ENCODE measurements at regions not wholly inside any gene's neighbourhood (a gene's known extent, or its start where the extent isn't known, plus 50 kb on each side); places are given as distances from the start of the nearest gene placed in this dataset.
"Not testable (repeated sequence)": the region's sequence is repeated elsewhere in the genome, so short reads cannot be mapped to it uniquely, and the experiment has no call there.

DNA sequence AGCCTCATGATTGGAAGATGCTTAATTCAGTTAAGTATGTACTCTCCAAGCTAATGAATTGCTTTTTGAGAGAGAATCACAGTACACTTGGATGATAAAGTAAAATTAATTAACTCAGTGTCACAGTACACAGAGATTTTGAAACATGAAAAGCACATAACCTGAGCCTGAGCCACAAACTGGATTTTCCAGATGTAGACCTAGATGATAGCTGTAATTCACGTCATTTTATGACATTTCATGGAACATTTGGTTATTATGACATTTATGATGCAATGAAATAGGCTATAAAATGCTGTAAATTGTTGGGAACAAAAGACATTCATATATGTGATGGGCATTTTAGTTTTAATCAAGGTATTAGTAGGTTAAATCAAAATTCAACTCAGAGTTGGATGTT is 983.7 kb downstream of the STPG2 start:
- no peak for DNase-seq (ENCODE audit: low spot score)

GRCh38 chr4:97185233-97185632 is 958.0 kb downstream of the STPG2 start:
- DNase-seq (ENCODE audit: low spot score) = no peak

DNA sequence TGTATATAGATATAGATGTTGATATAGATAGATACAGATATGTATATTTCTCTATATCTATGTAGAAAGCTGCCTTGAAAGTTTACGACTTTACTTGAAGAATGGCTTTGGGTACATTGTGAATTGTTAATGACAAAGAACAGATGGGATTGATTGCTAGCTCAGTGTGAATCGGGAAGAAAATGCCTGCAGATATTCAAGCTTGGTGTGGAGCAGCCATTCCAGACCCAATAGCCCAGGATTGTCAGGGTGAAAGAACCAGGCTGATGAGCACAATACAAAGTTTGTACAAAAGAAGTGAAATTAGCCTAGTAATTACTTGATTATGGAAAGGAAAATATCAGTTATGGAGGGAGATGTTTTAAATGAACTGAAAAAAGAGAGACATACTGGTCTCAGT is 946.2 kb downstream of the STPG2 start:
- no peak for DNase-seq (ENCODE audit: low spot score)

- no peak for DNase-seq (ENCODE audit: low spot score)
Observed at GRCh38 chr4:97208749-97209148, 934.5 kb downstream of the STPG2 start.

GRCh38 chr4:97215409-97215941 is 927.8 kb downstream of the STPG2 start:
- peak; percentile 35 for DNase-seq (ENCODE audit: low spot score)

DNA sequence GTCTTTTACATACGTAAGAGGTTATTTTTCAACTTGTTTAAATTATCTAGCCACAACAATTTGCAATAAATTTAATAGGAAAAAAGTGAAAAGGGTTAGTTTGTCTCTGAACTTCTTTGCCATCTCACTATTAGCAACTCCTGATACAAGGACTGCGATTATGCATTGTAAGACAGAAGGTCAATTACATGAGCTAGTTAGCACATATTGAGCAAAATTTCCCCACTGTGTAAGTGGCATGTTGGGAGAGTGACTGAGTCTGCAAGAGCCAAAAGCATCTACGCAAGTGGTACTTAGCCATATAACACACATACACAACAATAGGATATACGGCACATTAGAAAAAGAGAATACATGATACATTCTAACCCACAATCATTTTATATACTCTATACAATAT is 927.2 kb downstream of the STPG2 start:
- DNase-seq (ENCODE audit: low spot score) = no peak

DNA sequence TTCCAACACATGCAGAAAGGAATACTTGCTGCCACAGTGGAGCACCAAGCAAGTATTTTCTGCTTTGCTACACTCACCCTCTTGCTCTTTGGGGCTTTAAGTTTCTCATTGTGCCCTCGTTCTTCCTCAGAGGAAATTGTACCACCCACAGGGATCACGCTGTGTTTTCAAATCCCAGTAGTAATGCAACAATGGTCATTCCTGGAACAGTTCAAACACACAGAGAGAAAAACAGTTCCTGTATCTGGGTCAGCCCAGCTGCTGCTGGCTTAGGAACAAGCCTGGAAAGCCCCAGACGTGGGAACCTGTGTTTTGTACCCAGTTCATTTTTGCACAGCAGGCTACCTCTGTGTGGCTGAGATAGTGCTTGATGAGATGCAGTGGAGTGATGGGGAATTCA is 907.8 kb downstream of the STPG2 start:
- no peak for DNase-seq (ENCODE audit: low spot score)

DNA sequence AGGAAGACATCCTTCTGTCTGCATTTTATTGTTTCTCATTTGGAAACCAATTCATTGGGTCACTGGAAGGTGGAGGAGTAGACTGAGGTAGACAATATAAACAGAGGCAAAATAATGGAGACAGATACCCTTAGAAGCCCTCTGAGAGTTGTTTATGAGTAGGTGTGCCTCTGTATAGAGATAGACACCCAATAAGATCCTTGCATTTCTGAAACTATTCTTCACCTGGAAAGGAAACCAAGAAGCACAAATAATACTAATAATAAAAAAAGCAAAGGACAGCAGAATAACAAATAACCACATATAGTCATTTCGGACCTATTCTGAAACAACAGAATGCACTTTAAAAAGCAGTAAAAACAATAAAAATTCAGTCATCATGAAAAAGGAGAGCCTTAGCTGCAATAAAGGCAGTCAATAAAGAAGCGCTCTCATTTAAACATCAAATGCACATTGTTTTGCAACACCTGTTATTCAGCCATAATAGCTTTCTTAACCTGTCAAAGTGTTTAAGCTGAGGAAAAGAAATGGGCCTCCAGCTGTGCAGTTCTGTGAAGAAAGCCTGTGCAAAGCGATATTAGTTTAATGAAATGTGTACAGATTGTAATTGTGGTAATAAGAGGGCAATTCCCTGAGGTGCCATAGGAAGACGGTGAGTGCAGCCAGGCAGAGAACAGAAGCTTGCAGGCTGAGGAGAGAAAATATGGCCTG is 904.2 kb downstream of the STPG2 start:
- no peak for DNase-seq (ENCODE audit: low spot score)

- no peak for DNase-seq (ENCODE audit: low spot score)
Observed at GRCh38 chr4:97239667-97239997, 903.6 kb downstream of the STPG2 start.

GRCh38 chr4:97252615-97253154 is 890.6 kb downstream of the STPG2 start:
- no peak for DNase-seq (ENCODE audit: low spot score)

- no peak for DNase-seq (ENCODE audit: low spot score)
Observed at GRCh38 chr4:97262769-97263168, 880.5 kb downstream of the STPG2 start.

DNA sequence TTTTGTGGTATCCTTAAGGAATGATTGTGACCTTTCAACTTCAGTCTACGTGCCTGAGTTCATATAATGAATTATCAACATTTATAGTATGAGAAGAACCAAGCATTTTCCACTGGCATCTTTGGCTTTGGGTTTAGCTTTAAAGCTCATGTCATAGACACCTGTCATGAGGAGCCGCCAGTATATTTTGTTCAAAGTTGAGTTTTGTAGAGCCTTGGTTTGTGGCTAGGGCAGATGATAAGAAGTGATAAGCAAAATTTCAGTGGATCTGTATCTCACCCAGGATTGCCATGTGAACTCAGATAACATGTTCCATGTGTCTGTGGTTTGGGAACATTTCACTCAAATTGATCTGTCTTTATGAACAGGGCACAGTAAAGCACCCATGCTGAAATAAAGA is 873.2 kb downstream of the STPG2 start:
- no peak for DNase-seq (ENCODE audit: low spot score)

DNA sequence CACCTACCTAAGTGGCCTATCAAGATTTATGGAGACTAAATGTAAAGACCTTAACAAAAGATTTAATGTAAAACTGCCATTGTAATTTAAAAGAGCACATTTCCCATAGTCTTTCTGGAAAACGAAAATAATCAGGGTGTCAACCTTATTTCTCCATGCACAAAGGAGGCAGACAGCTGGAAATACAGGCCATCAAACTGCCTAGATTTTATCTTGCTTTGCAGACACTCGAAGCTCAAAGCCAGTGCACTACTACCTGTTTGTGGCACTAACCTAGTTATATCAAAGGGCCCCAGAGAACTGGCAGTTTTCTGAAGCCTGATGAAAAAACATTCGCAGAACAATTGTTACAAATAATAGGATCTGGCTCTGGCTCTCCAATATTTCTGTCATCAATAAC is 863.9 kb downstream of the STPG2 start:
- DNase-seq (ENCODE audit: low spot score) = no peak

DNA sequence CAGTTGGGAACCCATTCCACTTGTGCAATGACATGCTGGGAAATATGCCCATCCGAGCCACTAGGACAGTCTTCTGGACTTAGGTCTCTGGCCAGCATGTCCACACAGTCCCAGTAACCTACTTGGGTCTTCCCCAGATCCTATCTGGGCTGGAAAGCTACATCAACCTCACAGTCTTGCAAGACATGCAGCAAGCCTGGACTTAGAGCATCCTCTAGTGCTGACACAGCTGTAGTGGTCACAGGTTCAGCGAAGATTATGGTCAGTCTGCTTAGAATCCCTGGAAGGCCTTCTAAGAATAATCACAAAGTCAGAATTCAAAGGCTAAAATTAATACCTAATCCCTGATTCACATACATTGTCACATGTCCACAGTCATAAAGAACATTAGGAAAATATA is 842.7 kb downstream of the STPG2 start:
- no peak for DNase-seq (ENCODE audit: low spot score)

DNA sequence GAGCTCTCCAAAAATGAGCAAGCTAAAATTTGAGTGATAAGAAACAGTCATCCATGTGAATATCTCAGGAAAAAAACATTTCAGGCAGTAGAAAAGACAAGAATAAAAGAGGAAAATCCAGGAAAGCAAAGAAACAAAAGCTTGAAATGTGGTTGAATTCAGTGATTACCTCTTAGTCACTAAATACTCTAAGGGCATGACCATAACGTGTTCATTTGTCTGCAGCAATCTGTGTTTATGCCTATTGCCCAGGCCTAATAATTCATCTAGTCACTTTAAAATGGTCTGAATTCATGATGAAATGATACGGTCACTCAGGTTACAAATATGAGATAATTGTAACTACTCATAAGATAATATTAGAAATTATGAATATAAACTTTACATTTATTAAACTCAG is 837.9 kb downstream of the STPG2 start:
- DNase-seq (ENCODE audit: low spot score) = no peak

DNA sequence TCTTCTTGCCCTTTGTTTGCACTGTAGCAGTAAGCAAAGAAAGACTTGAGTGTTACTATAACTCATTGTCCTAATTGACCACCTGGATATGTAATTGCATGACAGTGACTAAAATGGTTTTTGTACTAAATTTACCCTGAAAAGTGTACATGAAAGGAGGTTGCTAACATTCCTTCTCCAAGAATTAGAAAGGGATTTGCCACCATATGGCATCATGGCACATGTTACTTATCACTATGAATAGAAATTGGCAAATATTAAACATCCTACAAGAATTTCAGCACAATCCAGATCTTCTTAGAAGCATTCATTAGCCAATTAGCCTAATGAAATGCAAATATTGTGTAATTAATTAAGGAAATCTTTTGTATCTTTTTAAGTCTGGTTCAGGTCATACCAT is 834.2 kb downstream of the STPG2 start:
- no peak for DNase-seq (ENCODE audit: low spot score)

- no peak for DNase-seq (ENCODE audit: low spot score)
Observed at GRCh38 chr4:97317201-97317600, 826.1 kb downstream of the STPG2 start.

DNA sequence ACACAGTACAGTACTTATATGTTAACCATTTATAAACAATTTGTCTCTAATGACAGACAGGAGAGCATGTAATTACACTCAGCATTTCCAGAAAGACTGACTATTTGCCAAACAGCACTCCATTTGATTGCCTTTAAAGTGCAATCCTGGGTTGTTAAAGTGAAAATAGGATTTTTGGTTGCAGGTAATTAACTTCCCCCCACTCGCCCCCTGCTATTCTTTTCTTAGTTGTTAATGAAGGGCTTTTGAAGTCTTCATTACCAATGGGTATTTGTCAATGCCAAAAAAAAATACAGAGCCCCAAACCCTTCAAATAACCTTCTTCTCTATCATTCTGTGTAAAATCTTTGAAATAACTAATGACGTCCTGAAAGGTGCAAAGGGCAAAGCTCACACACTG is 825.6 kb downstream of the STPG2 start:
- no peak for DNase-seq (ENCODE audit: low spot score)

DNA sequence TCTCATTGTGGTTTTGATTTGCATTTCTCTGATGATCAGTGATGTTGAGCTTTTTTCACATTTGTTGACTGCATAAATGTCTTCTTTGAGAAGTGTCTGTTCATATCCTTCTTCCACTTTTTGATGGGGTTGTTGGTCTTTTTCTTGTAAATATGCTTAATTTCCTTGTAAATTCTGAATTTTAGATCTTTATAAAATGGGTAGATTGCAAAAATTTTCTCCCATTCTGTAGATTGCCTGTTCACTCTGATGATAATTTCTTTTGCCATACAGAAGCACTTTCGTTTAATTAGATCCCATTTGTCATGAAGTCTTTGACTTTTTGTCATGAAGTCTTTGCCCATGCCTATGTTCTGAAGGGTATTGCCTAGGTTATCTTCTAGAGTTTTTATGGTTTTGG is 817.5 kb downstream of the STPG2 start:
- DNase-seq (ENCODE audit: low spot score) = not testable (repeated sequence)

- no peak for DNase-seq (ENCODE audit: low spot score)
Observed at GRCh38 chr4:97330917-97331316, 812.4 kb downstream of the STPG2 start.

DNA sequence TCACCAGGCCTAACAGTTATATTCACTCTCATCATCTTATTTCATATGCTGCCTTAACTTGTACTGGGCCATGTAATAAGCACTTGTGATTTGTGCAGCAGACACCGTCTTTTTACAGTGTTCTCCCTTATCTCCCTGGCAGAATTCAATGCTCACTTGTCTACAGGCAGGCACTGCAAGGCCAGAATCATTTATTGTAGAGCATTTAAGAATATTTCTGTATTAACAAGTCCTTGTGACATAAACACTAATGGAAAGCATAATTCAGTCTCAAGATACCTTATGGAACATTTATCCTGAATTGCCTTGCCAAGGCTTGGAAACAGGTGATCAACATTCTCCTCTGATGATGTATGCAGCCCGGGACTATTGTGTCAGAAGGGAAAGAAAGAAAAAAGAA is 808.9 kb downstream of the STPG2 start:
- no peak for DNase-seq (ENCODE audit: low spot score)

GRCh38 chr4:97349468-97350186 is 793.6 kb downstream of the STPG2 start:
- DNase-seq (ENCODE audit: low spot score) = no peak

DNA sequence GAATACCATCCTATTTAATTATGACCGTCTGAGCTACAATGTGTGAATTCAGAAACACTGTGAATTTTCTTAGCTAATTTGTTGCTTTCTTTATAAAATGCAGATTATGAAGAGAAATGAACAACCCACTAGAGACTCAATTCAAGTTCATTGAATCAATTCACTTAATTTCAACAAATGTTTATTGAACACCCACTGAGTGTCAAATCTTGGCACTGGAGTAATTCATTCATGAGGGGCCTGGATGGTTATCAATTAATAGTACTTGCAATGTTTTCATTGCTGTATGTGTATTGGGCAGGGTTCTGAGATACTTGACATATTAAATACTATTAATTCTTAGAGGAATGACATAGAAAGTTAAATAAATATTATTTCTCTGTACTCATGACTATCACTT is 789.4 kb downstream of the STPG2 start:
- no peak for DNase-seq (ENCODE audit: low spot score)
